CD14-positive monocyte (primary cell): ENCODE measurements at regions not wholly inside any gene's neighbourhood (a gene's known extent, or its start where the extent isn't known, plus 50 kb on each side); places are given as distances from the start of the nearest gene placed in this dataset.

Experiments
- DNase-seq, 3 donors: peaks; one replicate each; pipeline ENCODE4 v3.0.0-alpha.2; 2011 to 2022
- H2AFZ ChIP-seq: 2 replicates; pipeline ENCODE4 v1.6.0; 2012; ENCODE audit warnings: mild to moderate bottlenecking, low read depth, low read length, inconsistent platforms; ENCODE audit not compliant: insufficient read depth, poor library complexity, severe bottlenecking
- H3K27ac ChIP-seq, 2 donors: 1 replicate in 1 of 2; 2 replicates in 1 of 2; pipeline ENCODE4 v1.5.1; 2012 to 2013; ENCODE audit warnings: low read length in 2 of 2, control low read depth in 1 of 2, inconsistent platforms in 1 of 2, low read depth in 1 of 2, mild to moderate bottlenecking in 1 of 2
- H3K27me3 ChIP-seq, 2 donors: one replicate each; pipeline versions ENCODE4 v1.6.0 to v1.6.1; 2011 to 2013; ENCODE audit warnings: low read length in 2 of 2; ENCODE audit not compliant: control insufficient read depth in 2 of 2, insufficient read depth in 2 of 2
- H3K36me3 ChIP-seq, 2 donors: replicated peaks in 1 of 2; 1 replicate in 1 of 2; 2 replicates in 1 of 2; pipeline versions ENCODE4 v1.5.1 to v1.6.1; 2012 to 2013; ENCODE audit warnings: low read length in 2 of 2, control low read depth in 1 of 2, inconsistent platforms in 1 of 2, mild to moderate bottlenecking in 1 of 2; ENCODE audit not compliant: insufficient read depth in 2 of 2, control insufficient read depth in 1 of 2
- H3K4me1 ChIP-seq, 2 donors: 1 replicate in 1 of 2; 2 replicates in 1 of 2; pipeline versions ENCODE4 v1.5.1 to v1.6.1; 2012 to 2013; ENCODE audit warnings: low read length in 2 of 2, control low read depth in 1 of 2, inconsistent platforms in 1 of 2, mild to moderate bottlenecking in 1 of 2, moderate library complexity in 1 of 2; ENCODE audit not compliant: insufficient read depth in 2 of 2, control insufficient read depth in 1 of 2
- H3K4me2 ChIP-seq: replicated peaks from 2 replicates; pipeline ENCODE3; 2012; ENCODE audit warnings: low read length, moderate library complexity, mild to moderate bottlenecking; ENCODE audit not compliant: poor library complexity, severe bottlenecking; ENCODE audit errors: extremely low read depth
- H3K4me3 ChIP-seq, 3 experiments: fragments of 200-600 bp in 1 of 3; sonication (generic) in 1 of 3; replicated peaks in 1 of 3; 1 replicate in 2 of 3; 2 replicates in 1 of 3; pipeline ENCODE4 v1.5.1; 2011 to 2013; ENCODE audit warnings: low read length in 3 of 3, mild to moderate bottlenecking in 3 of 3, control low read depth in 2 of 3, low read depth in 2 of 3, inconsistent platforms in 1 of 3, moderate library complexity in 1 of 3
- H3K79me2 ChIP-seq: 2 replicates; pipeline ENCODE4 v1.6.0; 2012; ENCODE audit warnings: mild to moderate bottlenecking, control low read depth, inconsistent platforms, low read length, moderate library complexity; ENCODE audit not compliant: insufficient read depth
- H3K9ac ChIP-seq: 2 replicates; pipeline ENCODE4 v1.6.0; 2017; ENCODE audit warnings: low read length, mild to moderate bottlenecking; ENCODE audit not compliant: insufficient read depth, poor library complexity, severe bottlenecking
- H3K9me3 ChIP-seq, 2 donors: replicated peaks in 1 of 2; 1 replicate in 1 of 2; 2 replicates in 1 of 2; pipeline versions ENCODE4 v1.5.1 to v1.6.1; 2012 to 2013; ENCODE audit warnings: low read length in 2 of 2, control low read depth in 1 of 2; ENCODE audit not compliant: control insufficient read depth in 1 of 2, insufficient read depth in 1 of 2
- H4K20me1 ChIP-seq: 2 replicates; pipeline ENCODE4 v1.6.0; 2012; ENCODE audit warnings: mild to moderate bottlenecking, low read length, control low read depth, moderate library complexity; ENCODE audit not compliant: insufficient read depth
- H3K27ac Mint-ChIP-seq, 7 donors: one replicate each; pipeline ENCODE4 v1.8.0; 2020; ENCODE audit warnings: mild to moderate bottlenecking in 7 of 7, mixed read lengths in 7 of 7, moderate library complexity in 6 of 7, inconsistent platforms in 2 of 7
- H3K27me3 Mint-ChIP-seq, 3 donors: one replicate each; pipeline ENCODE4 v1.8.0; 2021 to 2022; ENCODE audit warnings: low read depth in 3 of 3, mild to moderate bottlenecking in 3 of 3, mixed read lengths in 3 of 3, moderate library complexity in 3 of 3, inconsistent platforms in 1 of 3
- H3K36me3 Mint-ChIP-seq, 2 donors: one replicate each; pipeline ENCODE4 v1.8.0; 2020; ENCODE audit warnings: mixed read lengths in 2 of 2, inconsistent platforms in 1 of 2, mild to moderate bottlenecking in 1 of 2
- H3K4me1 Mint-ChIP-seq: one replicate; pipeline ENCODE4 v1.8.0; 2020; ENCODE audit warnings: mild to moderate bottlenecking, mixed read lengths
- H3K4me3 Mint-ChIP-seq, 2 donors: one replicate each; pipeline ENCODE4 v1.8.0; 2020; ENCODE audit warnings: mild to moderate bottlenecking in 2 of 2, mixed read lengths in 2 of 2, moderate library complexity in 1 of 2
- H3K9me3 Mint-ChIP-seq, 7 donors: one replicate each; pipeline ENCODE4 v1.8.0; 2020 to 2022; ENCODE audit warnings: mixed read lengths in 7 of 7, mild to moderate bottlenecking in 6 of 7, moderate library complexity in 6 of 7, inconsistent platforms in 2 of 7
- CTCF ChIP-seq: fragments of 200-600 bp; IDR thresholded peaks from one replicate; pipeline ENCODE4 v1.8.0; 2022; ENCODE audit warnings: antibody characterized with exemption, mild to moderate bottlenecking
- WGBS: methylation state at CpG from one replicate; pipeline ENCODE4 v1.1.5; 2013; ENCODE audit warnings: missing lambda C conversion rate; ENCODE audit not compliant: insufficient coverage; 5-methylcytosine and 5-hydroxymethylcytosine counted together
- intact Hi-C, 2 donors: fragments of 100-400 bp; cut with micrococcal nuclease; formaldehyde crosslinking; loops; one replicate each; pipeline versions ENCODE4 v1.15.0 to v1.15.1; 2023

GRCh38 chr3:35857004-35857403 is 217.7 kb downstream of the ARPP21 start:
- H3K79me2 ChIP-seq: no peaks in the 10 kb centered on the region
- H3K4me3 ChIP-seq: no peak overlapping the region
- H3K9me3 ChIP-seq: no peaks in the 10 kb centered on the region
- H3K36me3 Mint-ChIP-seq: no peaks in the 10 kb centered on the region
- no peak overlapping the region for H3K9ac ChIP-seq
- intact Hi-C loops: no loop called here
- no peaks in the 10 kb centered on the region for H3K27me3 Mint-ChIP-seq
- peaks cover 0 to 4% (median 1%) of the 10 kb centered on the region in 7 donors for H3K9me3 Mint-ChIP-seq
- H3K27ac Mint-ChIP-seq: no peak overlapping the region
- no peak overlapping the region for H3K4me2 ChIP-seq
- no peaks in the 10 kb centered on the region for H3K27me3 ChIP-seq
- WGBS: 25% methylated on average over 1 of the region's 3 CpGs
- DNase-seq: no peak
- H3K36me3 ChIP-seq: no peaks in the 10 kb centered on the region
- no peaks in the 10 kb centered on the region for H4K20me1 ChIP-seq
- H3K4me1 Mint-ChIP-seq: peaks cover 3% of the 10 kb centered on the region
- H2AFZ ChIP-seq: no peak overlapping the region
- H3K4me3 Mint-ChIP-seq: no peak overlapping the region
- H3K27ac ChIP-seq: no peak overlapping the region
- no peaks in the 10 kb centered on the region for H3K4me1 ChIP-seq
- no peak for TF ChIP-seq CTCF

DNA sequence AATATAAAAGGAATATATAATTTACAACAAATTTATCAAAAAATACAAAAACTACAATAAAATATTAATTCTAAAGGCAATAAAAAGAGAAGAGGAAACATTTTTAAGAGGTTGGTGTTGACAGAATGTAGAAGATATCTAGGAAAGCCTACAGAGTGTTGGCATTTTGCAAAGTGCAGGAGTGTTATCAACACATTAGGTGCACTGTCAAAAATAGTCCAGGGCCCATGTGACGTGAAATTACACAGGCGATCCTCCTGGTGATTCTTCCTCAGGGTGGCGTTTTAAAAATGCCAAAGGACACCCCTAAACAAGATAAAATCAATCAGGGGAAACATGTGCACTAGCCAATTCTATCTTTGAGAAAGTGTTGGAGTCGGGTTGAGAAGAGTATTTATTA is 222.7 kb downstream of the ARPP21 start:
- peaks cover 0 to 4% (median 0%) of the 10 kb centered on the region in 7 donors for H3K9me3 Mint-ChIP-seq
- intact Hi-C loops: no loop called here
- H4K20me1 ChIP-seq: no peaks in the 10 kb centered on the region

More for the DNA sequence above, 222.7 kb downstream of the ARPP21 start:
- DNase-seq: no peak
- no peak overlapping the region for H3K4me2 ChIP-seq
- no peaks in the 10 kb centered on the region for H3K27me3 ChIP-seq
- H3K4me3 ChIP-seq: no peak overlapping the region
- no CpG with 5 or more reads among the region's 4 CpGs for WGBS
- no peak for TF ChIP-seq CTCF
- H3K36me3 ChIP-seq: no peaks in the 10 kb centered on the region
- no peak overlapping the region for H2AFZ ChIP-seq
- Mint-ChIP-seq H3K27me3 (no peaks in the 10 kb centered on the region), H3K4me3 (no peak overlapping the region), H3K4me1 (peaks cover under 1% of the 10 kb centered on the region), H3K36me3 (no peaks in the 10 kb centered on the region), H3K27ac (no peak overlapping the region)
- no peaks in the 10 kb centered on the region for H3K9me3 ChIP-seq
- H3K27ac ChIP-seq: no peak overlapping the region
- H3K9ac ChIP-seq: no peak overlapping the region
- no peaks in the 10 kb centered on the region for H3K79me2 ChIP-seq
- H3K4me1 ChIP-seq: no peaks in the 10 kb centered on the region
